CD4-positive, alpha-beta memory T cell (primary cell): ENCODE measurements at regions not wholly inside any gene's neighbourhood (a gene's known extent, or its start where the extent isn't known, plus 50 kb on each side); places are given as distances from the start of the nearest gene placed in this dataset.
A peak's percentile ranks its signal among the peaks of the same experiment; 100 is the strongest.

Experiments used
- CTCF ChIA-PET: fragments of 350-600 bp; sonication (Branson Sonifier 250); formaldehyde crosslinking; loops from one replicate; lab custom pipeline; 2021; ENCODE audit warnings: inconsistent platforms; ENCODE audit not compliant: partially characterized antibody; lab: Charles Lee
- POLR2A ChIA-PET: fragments of 350-600 bp; sonication (Branson Sonifier 250); formaldehyde crosslinking; loops from one replicate; lab custom pipeline; 2021; ENCODE audit not compliant: partially characterized antibody; lab: Charles Lee
- DNase-seq, 5 donors: peaks; one replicate each; pipeline versions ENCODE4 v3.0.0 to v3.0.0-alpha.2; 2020 to 2022; ENCODE audit warnings: mixed read lengths in 1 of 5
- H3K27ac ChIP-seq: one replicate; pipeline ENCODE4 v1.7.0; 2013; ENCODE audit warnings: low read depth, low read length
- H3K27me3 ChIP-seq: 2 replicates; pipeline ENCODE4 v1.7.0; 2013; ENCODE audit warnings: mild to moderate bottlenecking, low read length, moderate library complexity; ENCODE audit not compliant: insufficient read depth
- H3K36me3 ChIP-seq: 2 replicates; pipeline ENCODE4 v1.7.0; 2013; ENCODE audit warnings: mild to moderate bottlenecking, low read length, moderate library complexity; ENCODE audit not compliant: insufficient read depth
- H3K4me1 ChIP-seq: 2 replicates; pipeline ENCODE4 v1.7.0; 2013; ENCODE audit warnings: mild to moderate bottlenecking, low read length, moderate library complexity; ENCODE audit not compliant: insufficient read depth
- H3K4me3 ChIP-seq, 2 donors: one replicate each; pipeline ENCODE4 v1.7.0; 2013; ENCODE audit warnings: low read length in 2 of 2, mild to moderate bottlenecking in 1 of 2
- H3K9me3 ChIP-seq, 2 donors: one replicate each; pipeline ENCODE4 v1.7.0; 2013; ENCODE audit warnings: low read length in 2 of 2, control low read depth in 1 of 2; ENCODE audit not compliant: control insufficient read depth in 1 of 2
- H3K27ac Mint-ChIP-seq, 7 donors: one replicate each; pipeline ENCODE4 v1.8.0; 2020 to 2021; ENCODE audit warnings: mixed read lengths in 7 of 7, mild to moderate bottlenecking in 6 of 7, inconsistent platforms in 3 of 7, moderate library complexity in 3 of 7
- H3K27me3 Mint-ChIP-seq, 2 donors: one replicate each; pipeline ENCODE4 v1.8.0; 2020 to 2021; ENCODE audit warnings: mixed read lengths in 2 of 2
- H3K36me3 Mint-ChIP-seq, 2 donors: one replicate each; pipeline ENCODE4 v1.8.0; 2020 to 2021; ENCODE audit warnings: mixed read lengths in 2 of 2, inconsistent platforms in 1 of 2, mild to moderate bottlenecking in 1 of 2
- H3K4me1 Mint-ChIP-seq, 4 donors: one replicate each; pipeline ENCODE4 v1.8.0; 2020 to 2021; ENCODE audit warnings: mixed read lengths in 4 of 4, mild to moderate bottlenecking in 1 of 4
- H3K4me3 Mint-ChIP-seq, 8 donors: one replicate each; pipeline ENCODE4 v1.8.0; 2020 to 2021; ENCODE audit warnings: mixed read lengths in 8 of 8, mild to moderate bottlenecking in 7 of 8, moderate library complexity in 6 of 8, inconsistent platforms in 3 of 8
- H3K9me3 Mint-ChIP-seq, 8 donors: one replicate each; pipeline ENCODE4 v1.8.0; 2020 to 2021; ENCODE audit warnings: mixed read lengths in 8 of 8, mild to moderate bottlenecking in 5 of 8, inconsistent platforms in 3 of 8, moderate library complexity in 1 of 8
- intact Hi-C: fragments of 100-400 bp; cut with micrococcal nuclease; formaldehyde crosslinking; loops from one replicate; pipeline ENCODE4 v1.15.1; 2023

- Mint-ChIP-seq H3K4me3 (no peak overlapping the region), H3K4me1 (peaks cover 0 to 2% (median 0%) of the 10 kb centered on the region in 4 donors), H3K9me3 (no peaks in the 10 kb centered on the region), H3K27me3 (peaks cover 5 to 8% of the 10 kb centered on the region in 2 donors), H3K36me3 (no peaks in the 10 kb centered on the region), H3K27ac (no peak overlapping the region)
- no peak for DNase-seq
- Histone ChIP-seq H3K36me3 (no peaks in the 10 kb centered on the region), H3K27me3 (no peaks in the 10 kb centered on the region), H3K4me3 (no peak overlapping the region), H3K9me3 (no peaks in the 10 kb centered on the region), H3K4me1 (no peaks in the 10 kb centered on the region), H3K27ac (no peak overlapping the region)
- ChIA-PET POLR2A (no interaction called here), CTCF (no interaction called here)
- intact Hi-C loops = no loop called here
Measured at GRCh38 chr1:201656311-201657032, 117.5 kb downstream of the NAV1 start.

GRCh38 chr1:201659572-201659971 lies 120.6 kb downstream of the NAV1 start:
- Mint-ChIP-seq H3K4me1 (no peaks in the 10 kb centered on the region), H3K27ac (no peak overlapping the region), H3K27me3 (peaks cover 2 to 3% of the 10 kb centered on the region in 2 donors), H3K36me3 (no peaks in the 10 kb centered on the region), H3K9me3 (no peaks in the 10 kb centered on the region), H3K4me3 (no peak overlapping the region)
- ChIA-PET CTCF (no interaction called here), POLR2A (no interaction called here)
- no peak for DNase-seq
- Histone ChIP-seq H3K36me3 (no peaks in the 10 kb centered on the region), H3K4me3 (no peak overlapping the region), H3K4me1 (no peaks in the 10 kb centered on the region), H3K27me3 (no peaks in the 10 kb centered on the region), H3K27ac (no peak overlapping the region), H3K9me3 (no peaks in the 10 kb centered on the region)
- intact Hi-C loops = no loop called here

DNA sequence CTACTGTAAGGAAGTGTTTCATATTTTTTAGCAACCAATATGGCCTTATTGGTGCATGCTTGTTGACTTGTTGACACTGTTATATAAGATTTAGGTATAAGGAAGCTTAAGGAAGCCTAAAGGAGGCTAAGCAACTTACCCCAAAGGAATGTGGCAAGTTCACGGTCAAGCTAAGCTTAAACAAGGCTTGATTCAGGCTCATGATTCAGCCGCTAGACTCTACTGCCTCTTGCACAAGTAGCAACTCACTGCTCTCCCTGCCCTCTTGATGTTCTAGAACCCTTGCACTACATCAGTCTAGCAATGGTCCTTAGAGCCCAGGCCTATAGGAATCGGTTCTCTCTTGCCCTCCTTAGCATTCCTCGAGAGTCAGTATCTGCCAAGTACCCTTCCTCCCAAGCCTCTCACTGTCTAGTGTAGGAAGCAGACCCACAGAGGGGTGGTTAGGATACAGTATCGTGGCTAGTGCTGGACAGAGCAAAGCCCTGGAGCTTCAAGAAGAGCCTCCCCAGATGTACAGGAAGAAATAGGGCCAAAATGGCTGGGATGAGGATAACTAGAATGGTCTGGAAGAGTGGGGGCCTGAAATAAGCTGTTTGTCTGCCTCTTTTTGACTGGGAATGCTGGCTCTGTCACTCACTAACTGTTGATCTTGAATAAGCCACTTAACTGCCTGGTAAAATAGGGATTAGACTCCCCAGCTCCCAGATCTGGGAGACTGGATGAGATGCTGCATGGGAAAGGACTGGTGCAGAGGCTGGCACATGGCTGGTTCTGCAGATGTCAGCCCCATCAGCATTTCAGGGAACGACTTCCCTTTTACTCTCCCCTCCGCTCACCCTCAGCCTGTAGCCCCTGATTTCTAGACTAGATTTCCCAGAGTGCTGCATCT lies 122.2 kb downstream of the NAV1 start:
- Mint-ChIP-seq H3K36me3 (no peaks in the 10 kb centered on the region), H3K27me3 (peaks cover 2 to 6% of the 10 kb centered on the region in 2 donors), H3K27ac (no peak overlapping the region), H3K9me3 (no peaks in the 10 kb centered on the region), H3K4me1 (no peaks in the 10 kb centered on the region), H3K4me3 (no peak overlapping the region)
- no peaks in the 10 kb centered on the region for H3K36me3 ChIP-seq
- no peak for DNase-seq
- no peak overlapping the region for H3K4me3 ChIP-seq
- CTCF ChIA-PET = no interaction called here
- intact Hi-C loops = no loop called here
- POLR2A ChIA-PET = no interaction called here
- H3K27ac ChIP-seq = no peak overlapping the region
- H3K9me3 ChIP-seq = no peaks in the 10 kb centered on the region
- no peaks in the 10 kb centered on the region for H3K27me3 ChIP-seq
- H3K4me1 ChIP-seq = no peaks in the 10 kb centered on the region

DNA sequence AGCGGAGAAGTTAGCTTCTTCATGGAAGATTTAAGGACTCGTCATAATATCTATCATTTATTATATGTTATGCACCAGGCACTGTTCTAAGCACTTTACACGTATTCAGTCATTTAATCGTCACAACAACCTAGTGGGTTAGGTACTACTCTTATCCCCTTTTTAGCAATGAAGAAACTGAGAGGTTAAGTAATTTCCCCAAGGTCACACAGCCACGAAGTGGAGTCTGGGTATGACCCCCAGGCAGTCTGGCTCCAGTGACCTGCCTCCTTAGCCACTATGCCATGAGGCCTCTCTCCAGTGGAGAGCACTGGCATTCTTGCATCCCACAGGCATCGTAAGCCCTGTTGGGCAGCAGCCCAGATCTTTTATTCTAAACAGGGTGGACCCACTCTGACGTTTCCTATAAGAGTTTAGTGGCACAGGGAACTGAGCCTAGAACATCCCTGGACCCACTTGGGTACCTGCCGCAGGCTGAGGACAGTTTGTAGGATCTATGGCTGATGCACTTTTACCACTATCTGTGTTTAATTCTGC lies 123.0 kb downstream of the NAV1 start:
- Mint-ChIP-seq H3K9me3 (no peaks in the 10 kb centered on the region), H3K4me3 (no peak overlapping the region), H3K27me3 (peaks cover 2 to 6% of the 10 kb centered on the region in 2 donors), H3K36me3 (no peaks in the 10 kb centered on the region), H3K27ac (no peak overlapping the region), H3K4me1 (no peaks in the 10 kb centered on the region)
- H3K4me3 ChIP-seq = no peak overlapping the region
- no peak for DNase-seq
- H3K36me3 ChIP-seq = no peaks in the 10 kb centered on the region
- no peaks in the 10 kb centered on the region for H3K27me3 ChIP-seq
- CTCF ChIA-PET = no interaction called here
- no peak overlapping the region for H3K27ac ChIP-seq
- H3K4me1 ChIP-seq = no peaks in the 10 kb centered on the region
- POLR2A ChIA-PET = no interaction called here
- intact Hi-C loops = no loop called here
- H3K9me3 ChIP-seq = no peaks in the 10 kb centered on the region

GRCh38 chr1:201662646-201663045 lies 123.7 kb downstream of the NAV1 start:
- H3K9me3 Mint-ChIP-seq = no peaks in the 10 kb centered on the region
- Histone ChIP-seq H3K36me3 (no peaks in the 10 kb centered on the region), H3K4me1 (no peaks in the 10 kb centered on the region), H3K4me3 (no peak overlapping the region), H3K9me3 (no peaks in the 10 kb centered on the region), H3K27me3 (no peaks in the 10 kb centered on the region), H3K27ac (no peak overlapping the region)
- H3K4me3 Mint-ChIP-seq = no peak overlapping the region
- peaks cover 2 to 6% of the 10 kb centered on the region in 2 donors for H3K27me3 Mint-ChIP-seq
- POLR2A ChIA-PET = no interaction called here
- peak overlapping the region in 1 of 7 donors; percentile 42 for H3K27ac Mint-ChIP-seq
- DNase-seq = no peak
- CTCF ChIA-PET = no interaction called here
- H3K36me3 Mint-ChIP-seq = no peaks in the 10 kb centered on the region
- no peaks in the 10 kb centered on the region for H3K4me1 Mint-ChIP-seq
- intact Hi-C loops = no loop called here

DNA sequence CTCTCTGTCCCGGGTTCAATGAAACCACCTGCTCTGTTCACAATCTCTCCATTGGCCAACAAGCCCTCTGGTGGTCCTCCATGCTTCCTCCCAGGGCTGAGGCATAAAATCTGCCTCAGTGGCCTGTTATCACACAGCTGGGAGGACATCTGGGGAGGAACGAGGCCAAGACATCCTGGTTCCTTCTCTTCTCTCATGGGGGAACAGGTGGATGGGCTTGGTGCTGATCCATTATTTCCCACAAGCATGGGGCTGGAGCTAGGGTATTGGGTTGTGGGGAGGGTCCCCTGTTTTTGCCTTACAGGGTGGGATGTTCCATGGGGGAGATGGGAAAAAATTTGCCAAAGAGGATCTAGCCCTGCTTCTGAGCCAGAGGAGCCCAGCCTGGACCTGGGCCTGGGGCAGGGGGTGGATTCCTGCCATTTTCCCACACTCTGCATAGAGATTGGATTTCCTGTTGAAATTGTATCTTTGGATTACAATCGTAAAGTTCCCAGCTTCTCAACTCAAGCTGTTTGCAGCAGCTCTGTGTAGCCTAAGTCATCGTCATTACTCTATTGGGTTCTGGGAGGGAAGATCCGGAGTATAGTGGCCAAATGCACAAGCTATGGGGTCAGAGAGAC lies 124.7 kb downstream of the NAV1 start:
- no peaks in the 10 kb centered on the region for H3K27me3 ChIP-seq
- no peak overlapping the region for H3K4me3 ChIP-seq
- CTCF ChIA-PET = no interaction called here
- Mint-ChIP-seq H3K27ac (no peak overlapping the region), H3K9me3 (no peaks in the 10 kb centered on the region), H3K4me1 (no peaks in the 10 kb centered on the region), H3K36me3 (no peaks in the 10 kb centered on the region), H3K27me3 (peaks cover 0 to 3% of the 10 kb centered on the region in 2 donors), H3K4me3 (no peak overlapping the region)
- no peaks in the 10 kb centered on the region for H3K36me3 ChIP-seq
- POLR2A ChIA-PET = no interaction called here
- DNase-seq = no peak
- no peaks in the 10 kb centered on the region for H3K4me1 ChIP-seq
- H3K27ac ChIP-seq = no peak overlapping the region
- intact Hi-C loops = no loop called here
- H3K9me3 ChIP-seq = no peaks in the 10 kb centered on the region

DNA sequence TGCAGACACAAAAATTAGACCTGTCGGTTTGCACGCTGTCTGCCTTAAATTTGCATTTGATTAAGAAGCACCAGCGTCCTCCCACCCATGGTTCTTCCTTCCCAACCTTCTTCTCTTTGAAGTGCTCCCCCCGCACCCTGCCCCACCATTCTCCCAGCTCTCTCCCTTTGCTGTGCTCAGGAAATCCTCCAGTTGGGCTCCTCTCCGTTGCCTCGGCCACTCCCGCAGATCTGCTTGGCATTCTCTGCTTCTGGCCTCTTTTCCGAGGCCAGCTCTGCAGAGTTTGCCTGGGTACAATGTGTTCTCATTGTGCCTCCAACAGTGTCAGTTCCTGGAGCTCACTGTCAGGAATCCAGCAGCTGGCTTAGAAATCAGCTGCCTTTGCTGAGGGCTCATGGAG lies 126.1 kb downstream of the NAV1 start:
- no peaks in the 10 kb centered on the region for H3K9me3 ChIP-seq
- no peak overlapping the region for H3K27ac ChIP-seq
- no peaks in the 10 kb centered on the region for H3K4me1 ChIP-seq
- Mint-ChIP-seq H3K9me3 (no peaks in the 10 kb centered on the region), H3K27me3 (peaks cover 0 to 6% of the 10 kb centered on the region in 2 donors), H3K4me3 (no peak overlapping the region), H3K36me3 (no peaks in the 10 kb centered on the region), H3K4me1 (no peaks in the 10 kb centered on the region), H3K27ac (no peak overlapping the region)
- CTCF ChIA-PET = no interaction called here
- POLR2A ChIA-PET = no interaction called here
- no peaks in the 10 kb centered on the region for H3K36me3 ChIP-seq
- no peak for DNase-seq
- no peaks in the 10 kb centered on the region for H3K27me3 ChIP-seq
- H3K4me3 ChIP-seq = no peak overlapping the region
- intact Hi-C loops = no loop called here
